Activated B cell treated with CpG ODN at 0.5 μM for 24 hours (primary cell): ENCODE measurements at regions not wholly inside any gene's neighbourhood (a gene's known extent, or its start where the extent isn't known, plus 50 kb on each side); places are given as distances from the start of the nearest gene placed in this dataset.
"Not testable (repeated sequence)": the region's sequence is repeated elsewhere in the genome, so short reads cannot be mapped to it uniquely, and the experiment has no call there.

Experiments used
- ATAC-seq: fragments of 200-7000 bp; cut with Tn5 transposase; one replicate; pipeline ENCODE4 v1.10.0; 2021; ENCODE audit warnings: low read depth, mild to moderate bottlenecking, moderate library complexity
- CTCF ChIA-PET: fragments of 350-600 bp; sonication (Branson Sonifier 250); formaldehyde crosslinking; loops from one replicate; lab custom pipeline; 2021; ENCODE audit warnings: antibody characterized with exemption; lab: Charles Lee
- POLR2A ChIA-PET: fragments of 350-600 bp; sonication (Branson Sonifier 250); formaldehyde crosslinking; loops from one replicate; lab custom pipeline; 2021; ENCODE audit warnings: antibody characterized with exemption; lab: Charles Lee
- DNase-seq: peaks from one replicate; pipeline ENCODE4 v3.0.0; 2022
- H3K27ac Mint-ChIP-seq: one replicate; pipeline ENCODE4 v1.8.0; 2020; ENCODE audit warnings: mixed read lengths
- H3K27me3 Mint-ChIP-seq: one replicate; pipeline ENCODE4 v1.8.0; 2021; ENCODE audit warnings: mixed read lengths
- H3K36me3 Mint-ChIP-seq: one replicate; pipeline ENCODE4 v1.8.0; 2021; ENCODE audit warnings: low read depth, mixed read lengths
- H3K4me1 Mint-ChIP-seq: one replicate; pipeline ENCODE4 v1.8.0; 2021; ENCODE audit warnings: mixed read lengths
- H3K4me3 Mint-ChIP-seq: one replicate; pipeline ENCODE4 v1.8.0; 2020; ENCODE audit warnings: mild to moderate bottlenecking, mixed read lengths
- H3K9me3 Mint-ChIP-seq: one replicate; pipeline ENCODE4 v1.8.0; 2020; ENCODE audit warnings: mixed read lengths
- intact Hi-C: fragments of 100-400 bp; cut with micrococcal nuclease; formaldehyde crosslinking; loops from one replicate; pipeline ENCODE4 v1.15.1; 2024
- TF ChIP-seq, protein P1 (sequence below): fragments of 200-600 bp; IDR thresholded peaks from one replicate; pipeline ENCODE4 v1.8.0; 2022; ENCODE audit warnings: antibody characterized with exemption, mild to moderate bottlenecking

DNA sequence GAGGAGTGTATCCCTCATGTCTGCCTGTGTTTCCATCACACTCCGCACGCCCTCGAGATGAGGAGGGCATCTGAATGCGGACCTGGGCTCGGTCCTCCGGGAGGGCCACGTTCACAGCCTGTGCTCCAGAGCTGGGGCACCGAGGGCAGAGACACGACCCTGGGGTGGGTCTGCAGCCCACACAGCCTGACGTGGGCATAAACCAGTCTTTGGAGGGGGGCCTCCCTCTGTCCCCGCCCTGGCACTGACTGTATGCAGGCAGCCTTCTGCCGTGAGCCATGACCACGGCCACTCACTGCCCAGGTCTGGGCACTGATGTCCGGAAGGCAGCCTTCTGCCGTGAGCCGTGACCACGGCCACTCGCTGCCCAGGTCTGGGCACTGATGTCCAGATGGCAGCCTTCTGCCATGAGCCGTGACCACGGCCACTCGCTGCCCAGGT is 1425.1 kb downstream of the BRD1 start:
- Mint-ChIP-seq H3K9me3 (peaks cover 2% of the 10 kb centered on the region), H3K27ac (no peak overlapping the region), H3K36me3 (no peaks in the 10 kb centered on the region), H3K4me1 (no peaks in the 10 kb centered on the region), H3K4me3 (no peak overlapping the region), H3K27me3 (peaks cover 6% of the 10 kb centered on the region)
- POLR2A ChIA-PET = no interaction called here
- CTCF ChIA-PET = no interaction called here
- intact Hi-C loops = no loop called here
- DNase-seq (no peak), ATAC-seq (no peak)
- TF ChIP-seq, protein P1, sequence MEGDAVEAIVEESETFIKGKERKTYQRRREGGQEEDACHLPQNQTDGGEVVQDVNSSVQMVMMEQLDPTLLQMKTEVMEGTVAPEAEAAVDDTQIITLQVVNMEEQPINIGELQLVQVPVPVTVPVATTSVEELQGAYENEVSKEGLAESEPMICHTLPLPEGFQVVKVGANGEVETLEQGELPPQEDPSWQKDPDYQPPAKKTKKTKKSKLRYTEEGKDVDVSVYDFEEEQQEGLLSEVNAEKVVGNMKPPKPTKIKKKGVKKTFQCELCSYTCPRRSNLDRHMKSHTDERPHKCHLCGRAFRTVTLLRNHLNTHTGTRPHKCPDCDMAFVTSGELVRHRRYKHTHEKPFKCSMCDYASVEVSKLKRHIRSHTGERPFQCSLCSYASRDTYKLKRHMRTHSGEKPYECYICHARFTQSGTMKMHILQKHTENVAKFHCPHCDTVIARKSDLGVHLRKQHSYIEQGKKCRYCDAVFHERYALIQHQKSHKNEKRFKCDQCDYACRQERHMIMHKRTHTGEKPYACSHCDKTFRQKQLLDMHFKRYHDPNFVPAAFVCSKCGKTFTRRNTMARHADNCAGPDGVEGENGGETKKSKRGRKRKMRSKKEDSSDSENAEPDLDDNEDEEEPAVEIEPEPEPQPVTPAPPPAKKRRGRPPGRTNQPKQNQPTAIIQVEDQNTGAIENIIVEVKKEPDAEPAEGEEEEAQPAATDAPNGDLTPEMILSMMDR = no peak

GRCh38 chr22:48401523-48401922 is 1426.2 kb downstream of the BRD1 start:
- H3K4me1 Mint-ChIP-seq, DNase-seq, H3K4me3 Mint-ChIP-seq, H3K9me3 Mint-ChIP-seq, H3K27ac Mint-ChIP-seq, H3K27me3 Mint-ChIP-seq, H3K36me3 Mint-ChIP-seq, CTCF ChIA-PET, intact Hi-C loops, ATAC-seq, POLR2A ChIA-PET: not testable (repeated sequence)

- ChIA-PET POLR2A (no interaction called here), CTCF (no interaction called here)
- H3K36me3 Mint-ChIP-seq = no peaks in the 10 kb centered on the region
- no peaks in the 10 kb centered on the region for H3K9me3 Mint-ChIP-seq
- H3K27ac Mint-ChIP-seq = no peak overlapping the region
- H3K4me3 Mint-ChIP-seq = no peak overlapping the region
- TF ChIP-seq, protein P1 = no peak
- no peaks in the 10 kb centered on the region for H3K4me1 Mint-ChIP-seq
- ATAC-seq = no peak
- intact Hi-C loops = no loop called here
- H3K27me3 Mint-ChIP-seq = peaks cover 6% of the 10 kb centered on the region
- no peak for DNase-seq
Observed at GRCh38 chr22:48398181-48398905, 1429.3 kb downstream of the BRD1 start.

GRCh38 chr22:48397531-48398180 is 1430.0 kb downstream of the BRD1 start:
- TF ChIP-seq, protein P1 = no peak
- CTCF ChIA-PET = no interaction called here
- intact Hi-C loops = no loop called here

DNA sequence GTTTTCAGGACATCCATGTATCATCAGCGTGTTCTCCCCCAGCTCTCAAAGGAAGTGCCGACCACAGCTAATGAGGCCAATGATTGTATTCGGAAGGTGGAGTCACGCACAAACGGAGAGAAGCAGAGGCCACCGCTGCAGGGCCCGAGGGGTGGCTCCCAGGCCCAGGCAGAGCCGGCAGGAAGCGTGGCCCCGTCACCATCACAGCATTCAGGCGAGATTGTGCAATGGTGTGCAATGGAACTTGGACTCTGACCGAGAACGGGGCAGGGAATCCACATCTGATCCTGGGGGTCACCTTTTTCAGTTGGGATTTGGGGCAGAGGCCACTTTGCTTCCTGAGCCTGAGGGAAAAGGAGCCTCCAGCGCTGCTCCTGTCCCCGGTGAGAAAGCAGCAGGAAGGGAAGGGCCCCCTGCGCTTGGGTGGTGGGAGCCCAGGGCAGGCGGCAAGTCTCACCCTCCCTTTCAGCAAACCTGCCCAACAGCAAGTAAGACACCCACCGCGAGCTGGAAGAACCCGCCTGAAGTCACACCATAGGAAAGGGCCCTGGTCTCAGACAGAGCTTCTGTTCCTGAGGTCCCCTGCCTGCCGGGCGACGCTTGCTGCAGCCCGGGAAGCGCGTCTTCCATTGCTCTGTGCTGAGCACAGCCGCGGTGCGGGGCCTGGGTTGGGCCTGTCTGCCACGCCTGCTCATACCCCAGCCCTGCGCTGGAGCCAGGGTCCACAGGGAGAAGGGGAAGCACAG is 1430.7 kb downstream of the BRD1 start:
- intact Hi-C loops = no loop called here
- no peaks in the 10 kb centered on the region for H3K4me1 Mint-ChIP-seq
- peaks cover 6% of the 10 kb centered on the region for H3K27me3 Mint-ChIP-seq
- POLR2A ChIA-PET = no interaction called here
- CTCF ChIA-PET = no interaction called here
- no peak overlapping the region for H3K27ac Mint-ChIP-seq
- DNase-seq = no peak
- H3K9me3 Mint-ChIP-seq = no peaks in the 10 kb centered on the region
- H3K4me3 Mint-ChIP-seq = no peak overlapping the region
- no peaks in the 10 kb centered on the region for H3K36me3 Mint-ChIP-seq
- TF ChIP-seq, protein P1 = no peak
- ATAC-seq = no peak

More at GRCh38 chr22:48397531-48398180, 1430.0 kb downstream of the BRD1 start:
- H3K4me1 Mint-ChIP-seq = no peaks in the 10 kb centered on the region
- no peaks in the 10 kb centered on the region for H3K36me3 Mint-ChIP-seq
- no peak overlapping the region for H3K4me3 Mint-ChIP-seq
- POLR2A ChIA-PET = no interaction called here
- no peak for DNase-seq
- no peak overlapping the region for H3K27ac Mint-ChIP-seq
- H3K27me3 Mint-ChIP-seq = peaks cover 6% of the 10 kb centered on the region
- no peak for ATAC-seq
- no peaks in the 10 kb centered on the region for H3K9me3 Mint-ChIP-seq
